Peyer's patch (tissue), 4 donors: ENCODE measurements at regions not wholly inside any gene's neighbourhood (a gene's known extent, or its start where the extent isn't known, plus 50 kb on each side); places are given as distances from the start of the nearest gene placed in this dataset.

Experiments used
- DNase-seq, 3 donors: peaks; one replicate each; pipeline ENCODE4 v3.0.0-alpha.2; 2017 to 2019
- H3K27ac ChIP-seq, 4 donors: fragments of 200-600 bp; sonication (generic); one replicate each; pipeline ENCODE4 v1.5.1; 2016 to 2019
- H3K27me3 ChIP-seq, 2 donors: fragments of 200-600 bp; sonication (generic); one replicate each; pipeline ENCODE4 v1.5.1; 2019
- H3K36me3 ChIP-seq, 3 donors: fragments of 200-600 bp; sonication (generic); one replicate each; pipeline ENCODE4 v1.5.1; 2016 to 2019
- H3K4me1 ChIP-seq, 4 donors: fragments of 200-600 bp; sonication (generic); one replicate each; pipeline ENCODE4 v1.5.1; 2016 to 2019
- H3K4me3 ChIP-seq, 4 donors: fragments of 200-600 bp; sonication (generic); 1 replicate in 3 of 4; 2 replicates in 1 of 4; pipeline ENCODE4 v1.5.1; 2016 to 2019; ENCODE audit warnings: mild to moderate bottlenecking in 1 of 4
- H3K9me3 ChIP-seq, 4 donors: fragments of 200-600 bp; sonication (generic); one replicate each; pipeline ENCODE4 v1.5.1; 2016 to 2019; ENCODE audit warnings: mild to moderate bottlenecking in 1 of 4
- CTCF ChIP-seq, 6 experiments: fragments of 450-650 bp in 4 of 6; fragments of 200-600 bp in 2 of 6; sonication (generic) in 1 of 6; IDR thresholded peaks; one replicate each; pipeline ENCODE4 v1.5.1; 2017 to 2019; ENCODE audit warnings: antibody characterized with exemption in 6 of 6, mild to moderate bottlenecking in 3 of 6, moderate library complexity in 1 of 6
- POLR2A ChIP-seq, 2 donors: fragments of 450-650 bp; IDR thresholded peaks; one replicate each; pipeline ENCODE4 v1.5.1; 2017; ENCODE audit warnings: antibody characterized with exemption in 2 of 2, mild to moderate bottlenecking in 2 of 2, moderate library complexity in 2 of 2

- no peak for DNase-seq
- no peaks in the 10 kb centered on the region for H3K36me3 ChIP-seq
These were observed 95.1 kb downstream of the DKK1 start for GRCh38 chr10:52409195-52409594.

GRCh38 chr10:52409928-52410327 is 95.8 kb downstream of the DKK1 start:
- H3K9me3 ChIP-seq, result no peaks in the 10 kb centered on the region
- no peak overlapping the region for H3K27ac ChIP-seq
- no peak for DNase-seq
- TF ChIP-seq POLR2A (IDR thresholded peaks at IDR 0.05), result no peak
- no peak for TF ChIP-seq CTCF (IDR thresholded peaks at IDR 0.05)
- H3K4me3 ChIP-seq, result no peak overlapping the region
- no peaks in the 10 kb centered on the region for H3K36me3 ChIP-seq
- H3K27me3 ChIP-seq, result no peaks in the 10 kb centered on the region
- H3K4me1 ChIP-seq, result no peaks in the 10 kb centered on the region

More at GRCh38 chr10:52409195-52409594, 95.1 kb downstream of the DKK1 start:
- Histone ChIP-seq H3K9me3 (no peaks in the 10 kb centered on the region), H3K4me3 (no peak overlapping the region), H3K27ac (no peak overlapping the region), H3K4me1 (no peaks in the 10 kb centered on the region), H3K27me3 (no peaks in the 10 kb centered on the region)
- TF ChIP-seq POLR2A (IDR thresholded peaks at IDR 0.05) (no peak), CTCF (IDR thresholded peaks at IDR 0.05) (no peak)

- H3K27ac ChIP-seq, result no peak overlapping the region
These were observed 96.8 kb downstream of the DKK1 start for GRCh38 chr10:52410916-52411315.

GRCh38 chr10:52419281-52419680 is 105.2 kb downstream of the DKK1 start:
- Histone ChIP-seq H3K9me3 (no peaks in the 10 kb centered on the region), H3K4me1 (no peaks in the 10 kb centered on the region), H3K27ac (no peak overlapping the region), H3K4me3 (no peak overlapping the region), H3K27me3 (no peaks in the 10 kb centered on the region), H3K36me3 (no peaks in the 10 kb centered on the region)
- TF ChIP-seq POLR2A (IDR thresholded peaks at IDR 0.05) (no peak), CTCF (IDR thresholded peaks at IDR 0.05) (no peak)
- DNase-seq, result no peak

More at GRCh38 chr10:52410916-52411315, 96.8 kb downstream of the DKK1 start:
- no peak overlapping the region for H3K4me3 ChIP-seq
- H3K27me3 ChIP-seq, result no peaks in the 10 kb centered on the region
- no peaks in the 10 kb centered on the region for H3K4me1 ChIP-seq
- H3K9me3 ChIP-seq, result no peaks in the 10 kb centered on the region
- TF ChIP-seq CTCF (IDR thresholded peaks at IDR 0.05) (no peak), POLR2A (IDR thresholded peaks at IDR 0.05) (no peak)
- no peaks in the 10 kb centered on the region for H3K36me3 ChIP-seq
- no peak for DNase-seq

GRCh38 chr10:52420656-52421055 is 106.6 kb downstream of the DKK1 start:
- no peak overlapping the region for H3K4me3 ChIP-seq
- H3K27ac ChIP-seq, result no peak overlapping the region
- H3K9me3 ChIP-seq, result no peaks in the 10 kb centered on the region
- H3K36me3 ChIP-seq, result no peaks in the 10 kb centered on the region
- no peaks in the 10 kb centered on the region for H3K27me3 ChIP-seq
- H3K4me1 ChIP-seq, result no peaks in the 10 kb centered on the region
- TF ChIP-seq POLR2A (IDR thresholded peaks at IDR 0.05) (no peak), CTCF (IDR thresholded peaks at IDR 0.05) (no peak)
- DNase-seq, result no peak

GRCh38 chr10:52423369-52423768 is 109.3 kb downstream of the DKK1 start:
- no peaks in the 10 kb centered on the region for H3K36me3 ChIP-seq
- TF ChIP-seq CTCF (IDR thresholded peaks at IDR 0.05) (no peak), POLR2A (IDR thresholded peaks at IDR 0.05) (no peak)
- no peak for DNase-seq

More at GRCh38 chr10:52423369-52423768, 109.3 kb downstream of the DKK1 start:
- H3K27ac ChIP-seq, result no peak overlapping the region
- no peaks in the 10 kb centered on the region for H3K27me3 ChIP-seq
- H3K4me3 ChIP-seq, result no peak overlapping the region
- no peaks in the 10 kb centered on the region for H3K9me3 ChIP-seq
- H3K4me1 ChIP-seq, result no peaks in the 10 kb centered on the region
